Stimulated activated naive B cell treated with anti-CD40 and anti-IgM and Interleukin-4, amounts not matched to agents 10 μg/mL and 1 μg/mL and 100 μg/mL, for 72 hours (primary cell): ENCODE measurements at regions not wholly inside any gene's neighbourhood (a gene's known extent, or its start where the extent isn't known, plus 50 kb on each side); places are given as distances from the start of the nearest gene placed in this dataset.
"Not testable (repeated sequence)": the region's sequence is repeated elsewhere in the genome, so short reads cannot be mapped to it uniquely, and the experiment has no call there.

Experiments
- ATAC-seq, 2 donors: fragments of 150-1000 bp; cut with Tn5 transposase; replicated peaks; 2 replicates each; pipeline ENCODE4 v1.10.0; 2021; ENCODE audit warnings: moderate library complexity in 1 of 2
- DNase-seq: peaks from one replicate; pipeline ENCODE4 v3.0.0; 2021
- H3K27ac Mint-ChIP-seq: one replicate; pipeline ENCODE4 v1.8.0; 2022; ENCODE audit warnings: mild to moderate bottlenecking, mixed read lengths
- H3K27me3 Mint-ChIP-seq, 2 donors: one replicate each; pipeline ENCODE4 v1.8.0; 2022; ENCODE audit warnings: mixed read lengths in 2 of 2
- H3K36me3 Mint-ChIP-seq, 2 donors: one replicate each; pipeline ENCODE4 v1.8.0; 2022; ENCODE audit warnings: mixed read lengths in 2 of 2, mild to moderate bottlenecking in 1 of 2
- H3K4me1 Mint-ChIP-seq, 2 donors: one replicate each; pipeline ENCODE4 v1.8.0; 2022; ENCODE audit warnings: mixed read lengths in 2 of 2, mild to moderate bottlenecking in 1 of 2
- H3K4me3 Mint-ChIP-seq, 2 donors: one replicate each; pipeline ENCODE4 v1.8.0; 2022; ENCODE audit warnings: mild to moderate bottlenecking in 2 of 2, mixed read lengths in 2 of 2, moderate library complexity in 1 of 2
- H3K9me3 Mint-ChIP-seq, 2 donors: one replicate each; pipeline ENCODE4 v1.8.0; 2022; ENCODE audit warnings: mixed read lengths in 2 of 2, mild to moderate bottlenecking in 1 of 2

DNA sequence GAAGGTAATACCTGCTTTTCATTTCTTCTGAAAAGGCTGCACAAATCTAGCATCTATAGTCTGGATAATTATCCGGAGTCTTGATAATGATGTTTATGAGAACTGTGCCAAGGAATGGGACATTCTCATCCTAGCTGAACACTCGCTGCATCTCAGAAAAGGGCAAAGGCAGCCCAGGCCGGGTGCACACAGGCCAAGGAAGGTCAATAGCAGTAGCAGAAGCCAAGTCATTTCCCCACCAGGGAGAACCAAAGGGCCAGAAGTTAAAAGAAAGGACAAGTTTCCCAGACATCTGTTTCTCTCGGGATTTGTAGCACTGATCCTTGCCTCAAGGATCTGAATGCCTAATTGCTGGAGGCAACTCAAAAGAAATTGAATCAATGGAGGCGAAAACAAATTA lies 66.1 kb upstream of the ANKRD55 start:
- H3K36me3 Mint-ChIP-seq, result no peaks in the 10 kb centered on the region
- H3K27me3 Mint-ChIP-seq, result no peaks in the 10 kb centered on the region
- DNase-seq (no peak), ATAC-seq (no peak)
- H3K9me3 Mint-ChIP-seq, result peaks cover 0 to 3% of the 10 kb centered on the region in 2 donors
- no peaks in the 10 kb centered on the region for H3K4me1 Mint-ChIP-seq
- no peak overlapping the region for H3K27ac Mint-ChIP-seq
- no peak overlapping the region for H3K4me3 Mint-ChIP-seq

DNA sequence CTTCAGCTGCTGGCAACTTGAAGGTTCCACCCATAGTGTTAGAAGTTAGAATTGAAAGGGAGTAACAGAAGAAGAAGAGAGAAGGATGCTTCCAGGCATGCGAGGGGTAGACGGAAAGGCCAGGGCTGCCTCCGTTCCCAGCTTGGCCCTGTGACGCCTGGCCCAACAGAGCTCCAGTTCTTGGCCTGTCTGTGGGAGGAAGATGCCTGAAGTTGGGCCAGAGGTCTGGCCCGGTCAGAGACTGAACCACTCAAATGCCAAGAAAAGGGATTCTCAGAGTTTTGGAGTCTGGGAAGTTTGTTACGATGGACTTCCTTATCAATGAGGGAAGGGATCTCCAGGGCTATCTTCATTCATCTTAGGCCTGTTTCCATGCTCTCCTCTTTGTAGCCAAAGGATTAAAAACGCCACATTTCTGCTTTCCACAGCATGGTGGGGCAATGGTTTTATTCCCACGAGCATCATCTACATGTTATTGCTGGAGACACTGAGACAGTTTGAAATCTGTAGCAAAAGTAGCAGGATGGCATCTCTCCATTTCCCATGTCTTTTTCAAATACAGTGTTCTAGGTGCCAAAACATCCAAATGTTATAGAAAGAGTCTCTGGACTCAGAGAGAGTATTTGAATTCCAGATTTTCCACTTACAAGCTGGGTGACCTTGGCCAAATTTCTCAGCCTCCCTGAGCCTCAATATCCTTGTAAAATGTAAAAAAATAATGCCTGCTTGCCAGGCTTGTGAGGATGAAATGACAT lies 65.4 kb upstream of the ANKRD55 start:
- no peaks in the 10 kb centered on the region for H3K27me3 Mint-ChIP-seq
- no peak overlapping the region for H3K27ac Mint-ChIP-seq
- H3K9me3 Mint-ChIP-seq, result peaks cover 0 to 4% of the 10 kb centered on the region in 2 donors
- no peak overlapping the region for H3K4me3 Mint-ChIP-seq
- no peak for ATAC-seq
- DNase-seq, result no peak
- no peaks in the 10 kb centered on the region for H3K4me1 Mint-ChIP-seq
- no peaks in the 10 kb centered on the region for H3K36me3 Mint-ChIP-seq

- Mint-ChIP-seq H3K9me3 (peaks cover 0 to 4% of the 10 kb centered on the region in 2 donors), H3K4me1 (no peaks in the 10 kb centered on the region)
- DNase-seq, result no peak
Observed at GRCh38 chr5:56297851-56298250, 64.7 kb upstream of the ANKRD55 start.

GRCh38 chr5:56295311-56295710 lies 62.2 kb upstream of the ANKRD55 start:
- H3K9me3 Mint-ChIP-seq, DNase-seq, H3K4me3 Mint-ChIP-seq, H3K4me1 Mint-ChIP-seq, H3K27ac Mint-ChIP-seq, H3K36me3 Mint-ChIP-seq, H3K27me3 Mint-ChIP-seq, ATAC-seq: not testable (repeated sequence)

More at GRCh38 chr5:56297851-56298250, 64.7 kb upstream of the ANKRD55 start:
- Mint-ChIP-seq H3K27ac (no peak overlapping the region), H3K36me3 (no peaks in the 10 kb centered on the region), H3K27me3 (no peaks in the 10 kb centered on the region), H3K4me3 (no peak overlapping the region)
- no peak for ATAC-seq

- ATAC-seq, result no peak
- H3K27me3 Mint-ChIP-seq, result no peaks in the 10 kb centered on the region
- no peak for DNase-seq
- H3K27ac Mint-ChIP-seq, result no peak overlapping the region
- H3K36me3 Mint-ChIP-seq, result no peaks in the 10 kb centered on the region
- H3K4me1 Mint-ChIP-seq, result peaks cover 6 to 7% of the 10 kb centered on the region in 2 donors
- H3K4me3 Mint-ChIP-seq, result no peak overlapping the region
- H3K9me3 Mint-ChIP-seq, result peaks cover 0 to 4% of the 10 kb centered on the region in 2 donors
Observed at GRCh38 chr5:56294354-56294753, 61.2 kb upstream of the ANKRD55 start.

- not testable (repeated sequence) for DNase-seq, H3K4me1 Mint-ChIP-seq, H3K27me3 Mint-ChIP-seq, H3K4me3 Mint-ChIP-seq, ATAC-seq, H3K36me3 Mint-ChIP-seq, H3K9me3 Mint-ChIP-seq, H3K27ac Mint-ChIP-seq
Observed at GRCh38 chr5:56292874-56293273, 59.7 kb upstream of the ANKRD55 start.

GRCh38 chr5:56291661-56292374 lies 58.7 kb upstream of the ANKRD55 start:
- DNase-seq (no peak), ATAC-seq (no peak)
- no peaks in the 10 kb centered on the region for H3K36me3 Mint-ChIP-seq
- H3K4me1 Mint-ChIP-seq, result peaks cover 6 to 7% of the 10 kb centered on the region in 2 donors
- H3K27me3 Mint-ChIP-seq, result no peaks in the 10 kb centered on the region
- no peak overlapping the region for H3K27ac Mint-ChIP-seq
- no peak overlapping the region for H3K4me3 Mint-ChIP-seq
- peaks cover 0 to 4% of the 10 kb centered on the region in 2 donors for H3K9me3 Mint-ChIP-seq

DNA sequence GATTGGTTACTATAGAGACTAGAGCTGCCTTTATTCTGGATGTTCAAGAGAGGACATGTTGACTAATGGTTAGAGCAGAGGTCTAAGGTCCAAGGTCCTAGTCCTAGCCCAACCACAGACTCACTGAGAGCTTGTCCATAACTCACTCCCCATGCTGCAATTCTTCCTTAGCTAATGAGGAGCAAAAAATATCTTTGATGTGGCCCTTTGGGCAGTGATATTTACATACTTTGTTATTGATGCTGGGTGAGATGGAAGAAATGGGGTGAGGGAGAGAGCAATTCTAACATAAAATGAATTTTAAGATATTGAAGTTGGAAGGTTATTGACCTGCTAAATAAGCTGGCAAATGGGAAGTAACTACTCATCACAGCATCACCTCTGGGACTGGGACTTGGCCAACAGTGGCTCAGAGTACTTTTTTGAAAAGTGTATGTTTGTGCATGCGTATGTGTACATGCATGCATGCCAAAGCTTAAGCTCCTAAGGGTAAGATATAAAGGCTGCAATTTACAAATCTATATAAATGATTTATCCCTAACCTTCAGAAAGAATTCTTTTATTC lies 58.0 kb upstream of the ANKRD55 start:
- Mint-ChIP-seq H3K27ac (no peak overlapping the region), H3K4me3 (no peak overlapping the region), H3K9me3 (peaks cover 0 to 4% of the 10 kb centered on the region in 2 donors), H3K4me1 (peaks cover 6 to 7% of the 10 kb centered on the region in 2 donors), H3K27me3 (no peaks in the 10 kb centered on the region), H3K36me3 (no peaks in the 10 kb centered on the region)
- DNase-seq (no peak), ATAC-seq (no peak)

GRCh38 chr5:56290378-56291078 lies 57.4 kb upstream of the ANKRD55 start:
- Mint-ChIP-seq H3K9me3 (peaks cover 0 to 4% of the 10 kb centered on the region in 2 donors), H3K4me3 (no peak overlapping the region), H3K27me3 (no peaks in the 10 kb centered on the region), H3K4me1 (peaks cover 6 to 7% of the 10 kb centered on the region in 2 donors), H3K36me3 (no peaks in the 10 kb centered on the region), H3K27ac (no peak overlapping the region)
- ATAC-seq (no peak), DNase-seq (no peak)

GRCh38 chr5:56289602-56289987 lies 56.5 kb upstream of the ANKRD55 start:
- Mint-ChIP-seq H3K4me1 (peaks cover 6 to 7% of the 10 kb centered on the region in 2 donors), H3K9me3 (peaks cover 1 to 4% of the 10 kb centered on the region in 2 donors), H3K36me3 (no peaks in the 10 kb centered on the region), H3K4me3 (no peak overlapping the region), H3K27ac (no peak overlapping the region), H3K27me3 (no peaks in the 10 kb centered on the region)
- no peak for ATAC-seq
- DNase-seq, result no peak

GRCh38 chr5:56288873-56289601 lies 55.9 kb upstream of the ANKRD55 start:
- H3K36me3 Mint-ChIP-seq, result no peaks in the 10 kb centered on the region
- H3K27me3 Mint-ChIP-seq, result no peaks in the 10 kb centered on the region
- ATAC-seq (no peak), DNase-seq (no peak)
- peaks cover 6 to 7% of the 10 kb centered on the region in 2 donors for H3K4me1 Mint-ChIP-seq
- peaks cover 0 to 1% of the 10 kb centered on the region in 2 donors for H3K9me3 Mint-ChIP-seq
- H3K27ac Mint-ChIP-seq, result no peak overlapping the region
- no peak overlapping the region for H3K4me3 Mint-ChIP-seq

DNA sequence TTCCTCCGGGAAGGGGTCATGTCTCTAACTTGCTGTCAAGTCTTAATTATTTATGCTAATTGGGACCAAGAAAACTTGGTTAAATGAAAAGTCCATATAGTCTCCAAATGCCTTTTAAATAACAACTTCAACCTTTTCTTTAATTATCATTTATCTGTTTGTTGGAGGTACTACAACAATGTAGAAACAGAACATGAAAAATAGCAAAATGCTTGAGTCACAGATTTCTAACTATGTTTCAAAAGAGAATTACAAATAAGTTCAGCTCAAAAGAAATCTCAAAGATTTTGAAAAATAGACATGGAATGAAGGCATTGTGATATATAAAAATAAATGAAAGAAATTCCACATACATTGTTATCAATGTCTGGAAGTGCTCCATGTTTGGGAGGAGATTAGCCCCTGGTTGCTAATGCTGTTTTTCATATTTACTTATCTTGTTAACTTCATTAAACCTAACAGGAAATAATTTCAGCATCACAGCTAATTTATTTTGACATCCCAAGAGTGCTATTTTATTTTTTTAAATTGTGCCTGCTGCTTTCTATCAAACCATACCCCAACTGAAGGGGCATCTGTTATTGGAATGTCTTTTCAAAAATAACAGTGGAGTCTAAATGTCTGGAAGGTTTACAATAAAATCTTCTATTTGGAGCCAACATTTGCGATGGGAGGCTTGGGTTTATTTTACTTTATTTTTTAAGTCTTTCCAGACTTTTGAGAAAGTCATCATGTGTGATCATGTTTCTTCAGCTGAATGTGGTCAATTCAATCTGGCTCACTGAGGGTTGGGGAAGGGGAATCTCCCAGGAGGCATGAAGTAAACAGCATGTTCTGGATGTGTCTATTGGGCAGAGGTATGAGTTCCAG lies 53.1 kb upstream of the ANKRD55 start:
- H3K4me1 Mint-ChIP-seq, result peaks cover 4 to 7% of the 10 kb centered on the region in 2 donors
- H3K27ac Mint-ChIP-seq, result no peak overlapping the region
- no peak for ATAC-seq
- H3K36me3 Mint-ChIP-seq, result no peaks in the 10 kb centered on the region
- no peak for DNase-seq
- no peak overlapping the region for H3K4me3 Mint-ChIP-seq
- no peaks in the 10 kb centered on the region for H3K27me3 Mint-ChIP-seq
- peaks cover 0 to 1% of the 10 kb centered on the region in 2 donors for H3K9me3 Mint-ChIP-seq

GRCh38 chr5:56282951-56283350 lies 49.8 kb upstream of the ANKRD55 start:
- peaks cover 0 to 1% of the 10 kb centered on the region in 2 donors for H3K9me3 Mint-ChIP-seq
- ATAC-seq, result no peak
- no peak overlapping the region for H3K4me3 Mint-ChIP-seq
- H3K36me3 Mint-ChIP-seq, result no peaks in the 10 kb centered on the region
- H3K4me1 Mint-ChIP-seq, result peaks cover 2% of the 10 kb centered on the region in 2 donors
- DNase-seq, result no peak
- no peak overlapping the region for H3K27ac Mint-ChIP-seq
- H3K27me3 Mint-ChIP-seq, result no peaks in the 10 kb centered on the region
